ENCODE measurements at regions not wholly inside any gene's neighbourhood (a gene's known extent, or its start where the extent isn't known, plus 50 kb on each side); places are given as distances from the start of the nearest gene placed in this dataset.
A peak's percentile ranks its signal among the peaks of the same experiment; 100 is the strongest.
"Not testable (repeated sequence)": the region's sequence is repeated elsewhere in the genome, so short reads cannot be mapped to it uniquely, and the experiment has no call there.

- in situ Hi-C loops (cut with MboI); RAD21 ChIA-PET (ENCODE audit: unreplicated experiment); H3K9ac ChIP-seq (ENCODE audit: control insufficient read depth, insufficient read depth, low read length); H3K79me2 ChIP-seq (ENCODE audit: control insufficient read depth, insufficient read depth, low read length); H3K36me3 ChIP-seq (ENCODE audit: control insufficient read depth in 2 of 2, insufficient read depth in 2 of 2, low read length in 1 of 2); DNase-seq (ENCODE audit: low read depth, low spot score); POLR2A ChIA-PET; CTCF ChIA-PET; H3K27ac ChIP-seq (ENCODE audit: control insufficient read depth, insufficient read depth); ATAC-seq; SMC1A ChIA-PET (ENCODE audit: uncharacterized antibody, unreplicated experiment); H3K27me3 ChIP-seq (replicated peaks in 1 of 2; ENCODE audit: control insufficient read depth in 2 of 2, insufficient read depth in 2 of 2, low read length in 1 of 2); H4K20me1 ChIP-seq (ENCODE audit: control insufficient read depth, insufficient read depth); FAIRE-seq; H3K4me2 ChIP-seq (ENCODE audit: control insufficient read depth, insufficient read depth); H3K4me3 ChIP-seq; H3K4me1 ChIP-seq (ENCODE audit: control insufficient read depth, insufficient read depth, low read length); intact Hi-C loops (cut with micrococcal nuclease; ENCODE audit: unreplicated experiment); H3K9me3 ChIP-seq (replicated peaks; ENCODE audit: control insufficient read depth, insufficient read depth, low read length); BruUV-seq (replicated peaks); H2AFZ ChIP-seq (ENCODE audit: control insufficient read depth, low read depth, low read length): not testable (repeated sequence)
- peak; percentile 32; the same call in 1 of the 2 replicates for TF ChIP-seq CREB1 (IDR thresholded peaks at IDR 0.05; ENCODE audit: low read depth)
- TF ChIP-seq BHLHE40 (IDR thresholded peaks at IDR 0.05; ENCODE audit: borderline replicate concordance in 1 of 2, low read depth in 2 of 2, low read length in 1 of 2): peak; percentile 14 to 72; a peak in 2 of 4 replicates
- 3% methylated on average over 6 of the region's 8 CpGs for WGBS (ENCODE audit: insufficient coverage, insufficient replicate concordance, low lambda C conversion rate, missing lambda C conversion rate)
These were observed 50.8 kb upstream of the PROP1 start for GRCh38 chr5:178046757-178047399.

GRCh38 chr5:178045963-178046362 lies 49.9 kb upstream of the PROP1 start:
- H3K79me2 ChIP-seq (ENCODE audit: control insufficient read depth, insufficient read depth, low read length); H4K20me1 ChIP-seq (ENCODE audit: control insufficient read depth, insufficient read depth); in situ Hi-C loops (cut with MboI); H3K4me1 ChIP-seq (ENCODE audit: control insufficient read depth, insufficient read depth, low read length); ATAC-seq; intact Hi-C loops (cut with micrococcal nuclease; ENCODE audit: unreplicated experiment); H3K9ac ChIP-seq (ENCODE audit: control insufficient read depth, insufficient read depth, low read length); BruUV-seq (replicated peaks); RAD21 ChIA-PET (ENCODE audit: unreplicated experiment); DNase-seq (ENCODE audit: low read depth, low spot score); H3K27me3 ChIP-seq (replicated peaks in 1 of 2; ENCODE audit: control insufficient read depth in 2 of 2, insufficient read depth in 2 of 2, low read length in 1 of 2); H3K4me2 ChIP-seq (ENCODE audit: control insufficient read depth, insufficient read depth); SMC1A ChIA-PET (ENCODE audit: uncharacterized antibody, unreplicated experiment); H3K36me3 ChIP-seq (ENCODE audit: control insufficient read depth in 2 of 2, insufficient read depth in 2 of 2, low read length in 1 of 2); FAIRE-seq; H3K4me3 ChIP-seq; H3K9me3 ChIP-seq (replicated peaks; ENCODE audit: control insufficient read depth, insufficient read depth, low read length); CTCF ChIA-PET; H3K27ac ChIP-seq (ENCODE audit: control insufficient read depth, insufficient read depth); H2AFZ ChIP-seq (ENCODE audit: control insufficient read depth, low read depth, low read length); POLR2A ChIA-PET: not testable (repeated sequence)
- WGBS (ENCODE audit: insufficient coverage, insufficient replicate concordance, low lambda C conversion rate, missing lambda C conversion rate): no CpG with 5 or more reads among the region's 7 CpGs

Measured in GM12878 (cell line).